B cell (primary cell): ENCODE measurements at regions not wholly inside any gene's neighbourhood (a gene's known extent, or its start where the extent isn't known, plus 50 kb on each side); places are given as distances from the start of the nearest gene placed in this dataset.

ENCODE experiments used
- ATAC-seq: fragments of 200-7000 bp; cut with Tn5 transposase; one replicate; pipeline ENCODE4 v1.10.0; 2021; ENCODE audit warnings: low read depth, mild to moderate bottlenecking, moderate number of reproducible peaks, moderate library complexity
- CTCF ChIA-PET: fragments of 350-600 bp; sonication (Branson Sonifier 250); formaldehyde crosslinking; loops from one replicate; lab custom pipeline; 2021; ENCODE audit warnings: antibody characterized with exemption, inconsistent platforms; lab: Charles Lee
- POLR2A ChIA-PET: fragments of 350-600 bp; sonication (Branson Sonifier 250); formaldehyde crosslinking; loops from one replicate; lab custom pipeline; 2021; ENCODE audit warnings: antibody characterized with exemption; lab: Charles Lee
- DNase-seq: peaks from one replicate; pipeline ENCODE4 v3.0.0; 2013
- H2AFZ ChIP-seq: 2 replicates; pipeline ENCODE4 v1.6.1; 2012; ENCODE audit warnings: mild to moderate bottlenecking, low read depth, low read length; ENCODE audit not compliant: insufficient read depth, poor library complexity, severe bottlenecking
- H3K27ac ChIP-seq, 2 donors: 1 replicate in 1 of 2; 2 replicates in 1 of 2; pipeline ENCODE4 v1.5.1; 2012 to 2013; ENCODE audit warnings: low read length in 2 of 2, mild to moderate bottlenecking in 2 of 2, moderate library complexity in 1 of 2
- H3K27me3 ChIP-seq, 4 experiments: fragments of 200-600 bp in 1 of 4; sonication (generic) in 1 of 4; replicated peaks in 1 of 4; 1 replicate in 2 of 4; 2 replicates in 2 of 4; pipeline versions ENCODE4 v1.6.1 to v1.7.0; 2013 to 2016; ENCODE audit warnings: low read length in 3 of 4, mild to moderate bottlenecking in 2 of 4, mixed read lengths in 1 of 4, moderate library complexity in 1 of 4; ENCODE audit not compliant: insufficient read depth in 4 of 4, control insufficient read depth in 3 of 4; ENCODE audit errors: control extremely low read depth in 1 of 4
- H3K36me3 ChIP-seq, 2 experiments: replicated peaks in 1 of 2; 1 replicate in 1 of 2; 2 replicates in 1 of 2; pipeline versions ENCODE4 v1.6.1 to v1.7.1; 2013; ENCODE audit warnings: low read length in 1 of 2; ENCODE audit not compliant: insufficient read depth in 2 of 2, control insufficient read depth in 1 of 2; ENCODE audit errors: control extremely low read depth in 1 of 2, extremely low read depth in 1 of 2
- H3K4me1 ChIP-seq, 2 donors: fragments of 200-600 bp in 1 of 2; sonication (generic) in 1 of 2; 1 replicate in 1 of 2; 2 replicates in 1 of 2; pipeline versions ENCODE4 v1.5.1 to v1.6.1; 2013 to 2017; ENCODE audit warnings: low read length in 2 of 2; ENCODE audit not compliant: control insufficient read depth in 2 of 2, insufficient read depth in 2 of 2
- H3K4me2 ChIP-seq: replicated peaks from 2 replicates; pipeline ENCODE3; 2012; ENCODE audit warnings: mild to moderate bottlenecking, low read depth, low read length; ENCODE audit not compliant: poor library complexity, severe bottlenecking
- H3K4me3 ChIP-seq, 5 experiments: fragments of 200-600 bp in 1 of 5; sonication (generic) in 1 of 5; 1 replicate in 3 of 5; 2 replicates in 2 of 5; pipeline versions ENCODE4 v1.5.1 to v1.7.0; 2011 to 2016; ENCODE audit warnings: low read length in 4 of 5, mild to moderate bottlenecking in 4 of 5, low read depth in 2 of 5, control low read depth in 1 of 5, moderate library complexity in 1 of 5; ENCODE audit not compliant: insufficient read depth in 1 of 5; ENCODE audit errors: control extremely low read depth in 1 of 5, extremely low read depth in 1 of 5
- H3K79me2 ChIP-seq: fragments of 200-600 bp; sonication (generic); one replicate; pipeline ENCODE4 v1.6.0; 2016; ENCODE audit warnings: low read length; ENCODE audit not compliant: control insufficient read depth, insufficient read depth
- H3K9ac ChIP-seq: fragments of 200-600 bp; sonication (generic); 2 replicates; pipeline ENCODE4 v1.6.1; 2017; ENCODE audit warnings: mild to moderate bottlenecking, low read length, moderate library complexity
- H3K9me3 ChIP-seq, 3 donors: one replicate each; pipeline versions ENCODE4 v1.6.1 to v1.7.1; 2013; ENCODE audit warnings: low read length in 2 of 3; ENCODE audit not compliant: control insufficient read depth in 2 of 3, insufficient read depth in 1 of 3; ENCODE audit errors: control extremely low read depth in 1 of 3
- H4K20me1 ChIP-seq: 2 replicates; pipeline ENCODE4 v1.6.0; 2012; ENCODE audit warnings: mild to moderate bottlenecking, low read length; ENCODE audit not compliant: insufficient read depth, control insufficient read depth, poor library complexity, severe bottlenecking
- H3K27ac Mint-ChIP-seq: one replicate; pipeline ENCODE4 v1.8.0; 2021; ENCODE audit warnings: mixed read lengths
- H3K27me3 Mint-ChIP-seq: one replicate; pipeline ENCODE4 v1.8.0; 2021; ENCODE audit warnings: mixed read lengths
- H3K4me1 Mint-ChIP-seq: one replicate; pipeline ENCODE4 v1.8.0; 2021; ENCODE audit warnings: mixed read lengths
- H3K4me3 Mint-ChIP-seq: one replicate; pipeline ENCODE4 v1.8.0; 2021; ENCODE audit warnings: mixed read lengths
- H3K9me3 Mint-ChIP-seq: one replicate; pipeline ENCODE4 v1.8.0; 2022; ENCODE audit warnings: mixed read lengths; ENCODE audit not compliant: insufficient read depth
- CTCF ChIP-seq: fragments of 200-600 bp; IDR thresholded peaks from one replicate; pipeline ENCODE4 v1.8.0; 2022; ENCODE audit warnings: antibody characterized with exemption, mild to moderate bottlenecking
- EZH2 ChIP-seq: IDR thresholded peaks from 2 replicates; pipeline ENCODE4 v1.6.1; 2012; ENCODE audit warnings: borderline replicate concordance, low read depth, mild to moderate bottlenecking, moderate library complexity, low read length; ENCODE audit not compliant: insufficient read depth, poor library complexity, severe bottlenecking
- WGBS: methylation state at CpG from one replicate; pipeline ENCODE4 v1.1.5; 2013; ENCODE audit warnings: missing lambda C conversion rate; ENCODE audit not compliant: insufficient coverage; 5-methylcytosine and 5-hydroxymethylcytosine counted together
- intact Hi-C: fragments of 100-400 bp; cut with micrococcal nuclease; formaldehyde crosslinking; loops from one replicate; pipeline ENCODE4 v1.10.0; 2022

GRCh38 chr4:60187428-60187827 is 1012.7 kb upstream of the ADGRL3 start:
- no peaks in the 10 kb centered on the region for H3K27me3 Mint-ChIP-seq
- no peak for ATAC-seq
- no peaks in the 10 kb centered on the region for H3K4me1 ChIP-seq
- no peak overlapping the region for H3K4me3 Mint-ChIP-seq
- H3K4me3 ChIP-seq, result no peak overlapping the region
- no peaks in the 10 kb centered on the region for H3K79me2 ChIP-seq
- no peak for DNase-seq
- H2AFZ ChIP-seq, result no peak overlapping the region
- intact Hi-C loops, result no loop called here
- H3K4me1 Mint-ChIP-seq, result no peaks in the 10 kb centered on the region
- H3K27ac Mint-ChIP-seq, result no peak overlapping the region
- ChIA-PET CTCF (no interaction called here), POLR2A (no interaction called here)
- no peaks in the 10 kb centered on the region for H3K27me3 ChIP-seq
- H4K20me1 ChIP-seq, result no peaks in the 10 kb centered on the region
- H3K9me3 ChIP-seq, result peaks cover 0 to 3% (median 3%) of the 10 kb centered on the region in 3 donors
- H3K27ac ChIP-seq, result no peak overlapping the region
- H3K4me2 ChIP-seq, result no peak overlapping the region
- 95% methylated on average over 3 of the region's 3 CpGs for WGBS
- peaks cover 2% of the 10 kb centered on the region for H3K9me3 Mint-ChIP-seq
- no peak overlapping the region for H3K9ac ChIP-seq
- H3K36me3 ChIP-seq, result no peaks in the 10 kb centered on the region
- TF ChIP-seq CTCF, result no peak
- no peak for TF ChIP-seq EZH2

GRCh38 chr4:60189286-60189685 is 1010.8 kb upstream of the ADGRL3 start:
- ChIA-PET POLR2A (no interaction called here), CTCF (no interaction called here)
- Histone ChIP-seq H3K9ac (no peak overlapping the region), H3K9me3 (peaks cover 0 to 3% (median 3%) of the 10 kb centered on the region in 3 donors), H3K79me2 (no peaks in the 10 kb centered on the region), H4K20me1 (no peaks in the 10 kb centered on the region), H3K27ac (no peak overlapping the region), H3K4me3 (no peak overlapping the region), H3K36me3 (no peaks in the 10 kb centered on the region), H3K4me2 (no peak overlapping the region), H3K4me1 (no peaks in the 10 kb centered on the region), H3K27me3 (no peaks in the 10 kb centered on the region), H2AFZ (no peak overlapping the region)
- H3K27me3 Mint-ChIP-seq, result no peaks in the 10 kb centered on the region
- no peak for ATAC-seq
- H3K4me1 Mint-ChIP-seq, result no peaks in the 10 kb centered on the region
- 100% methylated on average over 1 of the region's 5 CpGs for WGBS
- H3K4me3 Mint-ChIP-seq, result no peak overlapping the region
- TF ChIP-seq CTCF (no peak), EZH2 (no peak)
- intact Hi-C loops, result no loop called here
- no peak overlapping the region for H3K27ac Mint-ChIP-seq
- no peaks in the 10 kb centered on the region for H3K9me3 Mint-ChIP-seq
- DNase-seq, result no peak
